ENCODE measurements at regions not wholly inside any gene's neighbourhood (a gene's known extent, or its start where the extent isn't known, plus 50 kb on each side); places are given as distances from the start of the nearest gene placed in this dataset.

- TF ChIP-seq EZH2phosphoT487 (IDR thresholded peaks at IDR 0.05), result no peak
- TF ChIP-seq, protein P1, sequence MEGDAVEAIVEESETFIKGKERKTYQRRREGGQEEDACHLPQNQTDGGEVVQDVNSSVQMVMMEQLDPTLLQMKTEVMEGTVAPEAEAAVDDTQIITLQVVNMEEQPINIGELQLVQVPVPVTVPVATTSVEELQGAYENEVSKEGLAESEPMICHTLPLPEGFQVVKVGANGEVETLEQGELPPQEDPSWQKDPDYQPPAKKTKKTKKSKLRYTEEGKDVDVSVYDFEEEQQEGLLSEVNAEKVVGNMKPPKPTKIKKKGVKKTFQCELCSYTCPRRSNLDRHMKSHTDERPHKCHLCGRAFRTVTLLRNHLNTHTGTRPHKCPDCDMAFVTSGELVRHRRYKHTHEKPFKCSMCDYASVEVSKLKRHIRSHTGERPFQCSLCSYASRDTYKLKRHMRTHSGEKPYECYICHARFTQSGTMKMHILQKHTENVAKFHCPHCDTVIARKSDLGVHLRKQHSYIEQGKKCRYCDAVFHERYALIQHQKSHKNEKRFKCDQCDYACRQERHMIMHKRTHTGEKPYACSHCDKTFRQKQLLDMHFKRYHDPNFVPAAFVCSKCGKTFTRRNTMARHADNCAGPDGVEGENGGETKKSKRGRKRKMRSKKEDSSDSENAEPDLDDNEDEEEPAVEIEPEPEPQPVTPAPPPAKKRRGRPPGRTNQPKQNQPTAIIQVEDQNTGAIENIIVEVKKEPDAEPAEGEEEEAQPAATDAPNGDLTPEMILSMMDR (IDR thresholded peaks at IDR 0.05), result no peak
- no peak for TF ChIP-seq EZH2 (IDR thresholded peaks at IDR 0.05)
- no peak overlapping the region for H3K4me3 Mint-ChIP-seq
- H3K4me3 ChIP-seq, result no peak overlapping the region
- H3K36me3 ChIP-seq, result no peaks in the 10 kb centered on the region
- H3K27ac ChIP-seq, result no peak overlapping the region
- no peaks in the 10 kb centered on the region for H3K27me3 ChIP-seq
- H3K36me3 Mint-ChIP-seq, result no peaks in the 10 kb centered on the region
- no peak overlapping the region for H2AFZ ChIP-seq (replicated peaks)
- H3F3A ChIP-seq (ENCODE audit: low read depth), result no peaks in the 10 kb centered on the region
- no peaks in the 10 kb centered on the region for H4K20me1 ChIP-seq (ENCODE audit: low read depth)
- H3K4me1 Mint-ChIP-seq, result peaks cover 18% of the 10 kb centered on the region
- peak overlapping the region; percentile 72 for H3K27ac Mint-ChIP-seq
- no peak overlapping the region for H3K4me2 ChIP-seq
- peaks cover 8% of the 10 kb centered on the region for H3K9me3 Mint-ChIP-seq
- no peaks in the 10 kb centered on the region for H3K4me1 ChIP-seq
- no peaks in the 10 kb centered on the region for H3K79me2 ChIP-seq (ENCODE audit: low read depth)
- H3K27me3 Mint-ChIP-seq (ENCODE audit: insufficient read depth, low read depth), result peaks cover 13% of the 10 kb centered on the region
- no peak overlapping the region for H3K9ac ChIP-seq
- H3K9me3 ChIP-seq (ENCODE audit: low read depth), result no peaks in the 10 kb centered on the region
- no peak for DNase-seq (ENCODE audit: low spot score)
These were observed 213.5 kb downstream of the CMPK2 start for GRCh38 chr2:6652251-6652650.

GRCh38 chr2:6653281-6653750 lies 212.4 kb downstream of the CMPK2 start:
- Mint-ChIP-seq H3K27ac (peak overlapping the region; percentile 35), H3K36me3 (no peaks in the 10 kb centered on the region)
- no peak overlapping the region for H2AFZ ChIP-seq (replicated peaks)

DNA sequence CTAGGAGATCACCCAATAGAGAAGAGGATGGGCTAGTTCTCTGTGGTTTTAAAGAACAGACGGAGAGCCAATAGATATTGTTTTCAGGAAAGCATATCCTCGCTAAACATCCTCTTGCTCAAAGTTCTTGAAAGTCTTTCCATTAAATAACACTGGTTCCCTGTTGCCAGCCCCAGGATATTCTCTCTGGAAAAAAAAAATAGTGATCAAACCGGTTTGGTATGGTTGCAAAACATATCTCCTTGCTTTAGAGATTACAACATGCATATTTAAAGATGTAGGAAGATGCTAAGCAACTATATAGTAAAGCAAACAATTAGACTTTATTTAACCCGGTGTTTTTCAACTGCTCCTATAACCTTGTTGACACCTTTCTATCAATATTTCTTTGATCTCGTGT lies 211.4 kb downstream of the CMPK2 start:
- Histone ChIP-seq H3K9me3 (ENCODE audit: low read depth) (no peaks in the 10 kb centered on the region), H3K79me2 (ENCODE audit: low read depth) (no peaks in the 10 kb centered on the region), H4K20me1 (ENCODE audit: low read depth) (no peaks in the 10 kb centered on the region), H3K27me3 (no peaks in the 10 kb centered on the region), H3K4me2 (no peak overlapping the region), H3K4me1 (no peaks in the 10 kb centered on the region), H3K36me3 (no peaks in the 10 kb centered on the region), H3K27ac (no peak overlapping the region), H3K9ac (no peak overlapping the region), H3F3A (ENCODE audit: low read depth) (no peaks in the 10 kb centered on the region), H3K4me3 (no peak overlapping the region), H2AFZ (replicated peaks) (no peak overlapping the region)
- Mint-ChIP-seq H3K4me3 (no peak overlapping the region), H3K9me3 (peaks cover 10% of the 10 kb centered on the region), H3K4me1 (peaks cover 14% of the 10 kb centered on the region), H3K36me3 (no peaks in the 10 kb centered on the region), H3K27me3 (ENCODE audit: insufficient read depth, low read depth) (peaks cover 10% of the 10 kb centered on the region), H3K27ac (no peak overlapping the region)
- DNase-seq (ENCODE audit: low spot score), result no peak
- TF ChIP-seq EZH2 (IDR thresholded peaks at IDR 0.05) (no peak), EZH2phosphoT487 (IDR thresholded peaks at IDR 0.05) (no peak)
- TF ChIP-seq, protein P1 (IDR thresholded peaks at IDR 0.05), result no peak

More at GRCh38 chr2:6653281-6653750, 212.4 kb downstream of the CMPK2 start:
- no peak overlapping the region for H3K4me2 ChIP-seq
- no peaks in the 10 kb centered on the region for H3F3A ChIP-seq (ENCODE audit: low read depth)
- no peaks in the 10 kb centered on the region for H4K20me1 ChIP-seq (ENCODE audit: low read depth)
- no peaks in the 10 kb centered on the region for H3K9me3 ChIP-seq (ENCODE audit: low read depth)
- no peak overlapping the region for H3K9ac ChIP-seq
- no peaks in the 10 kb centered on the region for H3K36me3 ChIP-seq
- peaks cover 16% of the 10 kb centered on the region for H3K4me1 Mint-ChIP-seq
- H3K4me3 ChIP-seq, result no peak overlapping the region
- peaks cover 10% of the 10 kb centered on the region for H3K9me3 Mint-ChIP-seq
- peaks cover 10% of the 10 kb centered on the region for H3K27me3 Mint-ChIP-seq (ENCODE audit: insufficient read depth, low read depth)
- H3K79me2 ChIP-seq (ENCODE audit: low read depth), result no peaks in the 10 kb centered on the region
- TF ChIP-seq EZH2 (IDR thresholded peaks at IDR 0.05) (no peak), EZH2phosphoT487 (IDR thresholded peaks at IDR 0.05) (no peak)
- TF ChIP-seq, protein P1 (IDR thresholded peaks at IDR 0.05), result no peak
- no peak overlapping the region for H3K4me3 Mint-ChIP-seq
- H3K4me1 ChIP-seq, result no peaks in the 10 kb centered on the region
- no peak for DNase-seq (ENCODE audit: low spot score)
- no peak overlapping the region for H3K27ac ChIP-seq
- no peaks in the 10 kb centered on the region for H3K27me3 ChIP-seq

Data from neural progenitor cell (in vitro differentiated cells).